GM21529 (cell line): ENCODE measurements at regions not wholly inside any gene's neighbourhood (a gene's known extent, or its start where the extent isn't known, plus 50 kb on each side); places are given as distances from the start of the nearest gene placed in this dataset.
"Not testable (repeated sequence)": the region's sequence is repeated elsewhere in the genome, so short reads cannot be mapped to it uniquely, and the experiment has no call there.

ENCODE experiments used
- ATAC-seq: cut with Tn5 transposase; IDR thresholded peaks from one replicate; pipeline ENCODE4 v1.9.1; 2021; ENCODE audit not compliant: unreplicated experiment

DNA sequence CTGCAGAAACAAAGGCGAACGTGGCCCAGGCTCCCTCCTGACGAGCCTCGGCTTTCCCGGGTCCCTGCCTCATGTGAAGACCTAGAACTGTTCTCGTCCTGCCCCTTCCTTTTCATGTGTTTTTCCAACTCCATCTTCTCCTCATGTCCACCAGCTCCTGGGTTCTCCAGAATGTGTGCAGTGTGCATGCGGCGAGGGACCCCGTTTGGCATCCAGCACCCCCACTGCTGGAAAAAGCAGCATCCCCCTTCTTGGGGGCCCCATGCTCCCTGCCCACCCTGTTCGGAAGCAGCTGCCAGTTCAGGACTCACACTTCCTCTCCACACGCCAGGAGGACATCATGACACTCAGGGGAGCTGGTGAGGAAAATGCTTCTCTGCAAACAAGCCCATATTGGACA, 313.5 kb downstream of the BRD1 start:
- no peak for ATAC-seq

DNA sequence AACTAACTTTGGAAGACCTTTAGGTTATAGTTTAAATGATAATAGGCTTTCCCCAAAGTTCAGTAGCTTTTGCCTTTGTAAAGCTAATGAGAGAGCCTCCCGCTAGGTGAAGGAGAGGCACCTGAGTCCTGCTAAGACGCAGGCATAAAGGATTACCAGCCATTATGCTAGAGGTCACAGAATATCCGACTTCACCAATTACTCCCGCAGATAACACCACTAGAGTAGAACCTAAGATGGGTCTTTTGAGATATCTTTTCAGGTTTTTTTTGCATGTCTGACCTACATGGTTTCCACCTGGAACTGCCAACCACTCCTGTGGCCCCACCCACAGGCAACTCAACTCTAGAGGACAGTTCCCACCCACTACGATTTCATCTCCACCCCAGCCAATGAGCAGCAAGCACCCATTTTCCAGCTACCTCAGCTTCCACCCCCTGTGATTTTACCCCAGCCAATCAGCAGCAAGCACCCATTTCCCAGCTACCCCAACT, 314.3 kb downstream of the BRD1 start:
- ATAC-seq = no peak

DNA sequence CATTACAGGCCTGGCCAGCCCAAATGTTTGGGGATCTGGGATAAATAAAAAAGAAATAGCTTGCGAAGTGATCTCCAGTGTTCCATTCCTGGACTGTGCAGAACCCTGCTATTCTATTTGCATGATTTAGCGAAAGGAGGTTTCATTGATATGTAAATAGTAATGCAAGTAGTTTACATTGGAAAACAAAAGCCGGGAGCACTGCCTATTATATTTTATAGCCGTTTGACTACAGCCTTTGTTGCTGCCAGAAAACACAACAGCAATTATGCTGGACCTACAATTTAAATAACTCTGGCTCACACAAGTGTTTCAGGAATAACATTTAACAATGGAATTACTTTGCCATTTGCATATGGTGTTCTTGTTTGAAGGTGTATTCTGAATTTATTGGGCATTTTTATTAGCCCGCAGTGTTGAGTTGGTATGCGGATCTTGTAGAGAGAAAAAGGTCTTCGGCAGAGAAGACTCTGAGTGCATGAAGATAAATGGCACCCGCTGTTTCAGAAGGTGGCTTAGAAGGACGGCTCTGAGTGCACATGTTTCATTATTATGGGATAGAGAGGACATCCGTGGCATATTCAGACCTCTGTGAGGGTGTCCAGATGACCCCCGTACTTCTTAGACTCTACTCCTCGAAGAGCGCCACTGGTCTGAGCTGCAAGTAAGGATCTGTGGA, 315.0 kb downstream of the BRD1 start:
- no peak for ATAC-seq

DNA sequence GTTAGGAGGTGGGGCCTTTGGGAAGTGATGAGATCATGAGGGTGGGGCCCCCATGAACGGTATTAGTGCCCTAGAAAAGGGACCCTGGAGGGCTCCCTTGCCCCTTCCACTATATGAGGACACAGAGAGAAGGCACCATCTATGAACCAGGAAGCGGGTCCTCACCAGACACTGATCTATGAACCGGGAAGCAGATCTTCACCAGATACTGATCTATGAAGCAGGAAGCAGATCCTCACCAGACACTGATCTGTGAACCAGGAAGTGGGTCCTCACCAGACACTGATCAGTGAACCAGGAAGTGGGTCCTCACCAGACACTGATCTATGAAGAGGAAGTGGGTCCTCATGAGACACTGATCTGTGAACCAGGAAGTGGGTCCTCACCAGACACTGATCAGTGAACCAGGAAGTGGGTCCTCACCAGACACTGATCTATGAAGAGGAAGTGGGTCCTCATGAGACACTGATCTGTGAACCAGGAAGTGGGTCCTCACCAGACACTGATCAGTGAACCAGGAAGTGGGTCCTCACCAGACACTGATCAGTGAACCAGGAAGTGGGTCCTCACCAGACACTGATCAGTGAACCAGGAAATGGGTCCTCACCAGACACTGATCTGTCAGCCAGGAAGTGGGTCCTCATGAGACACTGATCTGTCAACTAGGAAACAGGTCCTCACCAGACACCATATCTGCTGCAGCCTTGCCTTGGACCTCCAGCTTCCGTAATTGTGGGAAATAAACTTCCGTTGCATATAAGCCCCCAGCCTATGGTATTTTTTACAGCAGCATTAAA, 316.1 kb downstream of the BRD1 start:
- not testable (repeated sequence) for ATAC-seq

DNA sequence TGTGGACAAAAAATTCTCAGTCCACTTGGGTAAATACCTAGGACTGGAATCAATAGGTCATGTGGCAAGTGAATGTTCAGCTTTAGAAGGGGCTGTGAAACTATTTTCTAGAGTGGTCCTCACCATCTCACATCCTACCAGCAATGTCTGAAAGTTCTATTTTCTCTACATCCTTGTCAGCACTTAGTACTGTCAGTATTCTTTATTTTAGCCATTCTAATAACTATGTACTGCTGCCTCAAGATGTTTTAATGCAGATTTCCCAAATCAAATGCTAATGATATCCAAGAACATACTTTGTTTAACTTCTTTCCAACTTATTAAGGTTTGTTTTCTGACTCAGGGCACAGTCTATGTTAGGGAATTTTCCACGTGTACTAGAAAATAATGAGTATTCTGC, 317.0 kb downstream of the BRD1 start:
- no peak for ATAC-seq

DNA sequence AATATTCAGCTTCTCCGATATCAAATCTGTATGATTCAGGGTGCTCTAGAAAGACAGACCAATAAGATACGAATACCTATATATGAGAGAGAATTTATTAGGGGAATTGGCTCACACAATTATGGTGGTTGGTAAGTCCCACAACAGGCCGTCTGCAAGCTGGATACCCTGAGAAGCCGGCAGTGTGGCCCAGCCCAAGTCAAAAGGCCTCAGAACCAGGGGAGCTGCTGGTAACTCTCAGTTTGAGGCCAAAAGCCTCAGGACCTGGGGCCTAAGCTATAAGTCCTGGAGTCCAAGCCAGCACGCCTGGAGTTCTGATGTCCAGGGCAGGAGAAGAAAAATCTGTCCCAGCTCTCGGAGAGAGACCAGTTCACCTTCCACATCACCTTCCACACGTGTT, 318.7 kb downstream of the BRD1 start:
- no peak for ATAC-seq

DNA sequence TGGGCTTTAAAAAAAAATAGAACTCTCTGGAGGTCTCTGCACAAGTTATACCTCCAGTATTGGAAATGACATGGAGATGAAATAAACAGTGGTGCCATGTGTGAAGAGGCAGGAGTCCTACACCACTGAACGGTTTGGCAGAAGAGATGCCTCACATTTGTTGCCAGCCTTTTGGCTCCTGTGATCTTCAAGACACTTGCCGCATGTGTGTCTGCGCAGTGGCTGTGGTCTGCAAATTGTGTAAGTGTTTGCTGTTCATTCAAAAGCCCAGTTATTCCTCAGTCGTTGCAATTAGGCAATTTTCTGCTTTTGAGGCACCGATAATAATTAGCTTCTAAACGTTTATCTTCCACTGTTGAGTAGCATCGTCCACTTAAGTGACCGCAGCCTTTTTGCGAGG, 319.1 kb downstream of the BRD1 start:
- no peak for ATAC-seq

DNA sequence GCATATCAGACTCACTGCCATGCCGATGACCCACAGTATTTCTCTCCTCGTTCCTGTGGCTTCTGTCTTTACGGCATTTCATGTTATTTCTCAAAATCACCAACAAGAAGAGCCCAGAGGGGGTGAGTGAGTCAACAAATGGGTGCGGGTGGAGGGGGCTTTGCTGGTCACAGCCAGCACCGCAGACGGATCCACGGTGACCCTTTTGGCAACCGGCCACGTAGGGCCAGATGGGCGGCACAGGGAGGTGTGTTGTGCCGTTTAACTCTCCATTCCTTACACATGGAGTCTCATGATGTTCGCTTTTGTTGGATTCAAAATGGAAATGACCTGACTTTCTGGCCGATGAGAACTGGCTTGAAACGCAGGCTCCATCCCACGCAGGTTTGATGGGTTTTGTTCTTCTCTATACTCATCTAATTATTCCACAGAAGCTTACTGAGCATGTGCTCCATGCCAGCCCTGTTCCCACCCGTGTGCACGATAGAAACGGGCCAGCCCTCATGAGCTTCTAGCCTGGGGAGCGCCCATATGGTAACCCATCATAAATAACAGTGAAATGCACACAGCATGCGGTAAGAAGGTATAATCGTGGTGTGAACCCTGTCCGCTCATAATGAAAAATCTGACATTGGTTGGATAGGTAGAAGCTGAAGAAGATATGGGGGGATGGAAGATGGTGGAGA, 319.9 kb downstream of the BRD1 start:
- no peak for ATAC-seq

DNA sequence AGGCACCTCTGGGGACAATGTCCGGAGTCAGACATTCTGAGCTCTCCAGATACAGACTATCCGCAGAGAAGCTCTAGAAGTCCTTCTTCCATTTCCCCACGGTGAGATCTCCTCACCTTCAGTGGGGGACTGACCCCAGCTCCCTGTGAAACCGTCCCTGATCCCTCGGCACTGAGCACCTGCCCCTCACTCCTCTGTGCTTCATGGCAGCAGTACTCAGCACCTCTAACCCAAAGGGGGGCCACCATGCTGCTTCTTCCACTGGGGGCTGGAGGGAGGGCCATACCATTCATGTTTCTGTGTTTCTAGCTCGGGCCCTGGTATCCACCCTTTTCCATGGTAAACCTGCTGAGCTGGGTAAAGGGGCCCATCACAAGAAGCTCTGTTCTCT, 321.7 kb downstream of the BRD1 start:
- no peak for ATAC-seq

DNA sequence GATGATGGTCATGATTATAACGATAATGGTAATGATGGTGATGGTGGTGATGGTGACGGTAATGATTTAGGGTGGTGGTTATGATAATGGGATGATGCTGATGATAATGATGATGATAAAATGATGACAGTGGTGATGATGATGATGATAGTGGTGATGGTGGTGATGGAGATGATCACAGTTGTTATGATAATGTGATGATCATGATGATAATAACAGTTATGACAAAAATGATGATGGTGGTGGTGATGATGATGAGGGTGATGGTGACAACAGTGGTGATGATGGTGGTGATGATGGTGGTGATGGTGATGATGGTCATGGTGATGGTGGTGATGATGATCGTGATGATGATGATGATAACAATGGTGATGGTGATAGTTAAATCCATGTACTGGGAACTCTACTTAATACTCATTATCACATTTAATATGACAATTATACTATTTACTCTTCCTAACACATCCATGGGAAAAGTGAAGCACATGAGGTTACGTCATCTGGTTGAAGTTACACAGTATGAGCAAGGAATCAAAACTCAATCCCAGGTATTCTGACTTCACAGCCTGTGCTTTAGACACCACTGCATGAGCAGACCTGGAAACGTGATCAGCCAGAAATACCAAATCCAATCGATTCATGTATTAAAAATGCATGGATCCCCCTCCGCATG, 322.2 kb downstream of the BRD1 start:
- ATAC-seq = no peak

DNA sequence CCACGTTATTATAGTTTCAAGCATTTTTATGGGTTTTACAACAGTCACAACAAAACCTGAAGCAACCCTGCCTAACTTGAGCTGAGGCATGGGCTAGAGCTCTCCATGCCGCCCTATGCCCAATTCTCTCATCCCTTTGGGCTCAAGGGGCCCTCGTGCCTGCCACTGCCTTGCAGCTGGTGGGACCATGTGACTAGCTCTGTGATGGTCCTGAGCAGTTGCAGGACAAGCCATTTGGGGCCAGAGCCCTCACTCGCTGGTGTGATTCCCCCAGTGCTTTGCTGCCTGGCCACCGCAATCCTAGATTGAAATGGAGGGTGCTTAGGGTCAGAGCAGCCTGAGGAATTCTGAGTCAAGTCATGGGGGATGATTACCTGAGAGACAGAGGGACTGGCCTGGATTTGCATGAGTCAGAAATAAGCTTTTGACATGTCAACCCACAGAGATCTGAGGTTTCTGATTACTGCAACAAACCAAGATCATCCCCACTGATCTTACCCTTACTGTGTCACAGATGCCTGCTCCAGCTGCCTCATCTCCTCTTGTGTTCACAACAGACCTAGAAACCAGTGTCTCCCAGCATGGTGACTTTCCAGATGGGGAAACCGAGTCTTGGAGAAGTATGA, 323.7 kb downstream of the BRD1 start:
- ATAC-seq = no peak

DNA sequence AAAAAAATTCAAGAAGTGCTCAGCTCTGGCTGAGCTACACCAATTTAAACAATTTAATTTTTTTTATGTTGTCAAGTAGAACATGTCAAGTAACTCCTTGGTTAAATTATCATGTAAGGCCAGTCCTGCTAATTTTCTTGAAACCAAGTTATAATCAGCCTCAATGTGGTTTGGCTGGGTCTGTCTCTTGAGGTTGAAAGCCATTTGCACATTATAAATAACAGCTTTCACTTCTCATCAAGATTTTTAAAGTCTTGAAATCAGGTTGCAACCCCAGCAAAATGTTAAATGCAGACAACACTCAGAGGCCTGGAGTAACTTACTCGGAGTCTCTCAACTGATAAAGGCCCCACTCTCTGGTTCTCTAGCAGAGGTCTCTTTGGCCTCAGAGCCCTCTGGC, 324.4 kb downstream of the BRD1 start:
- ATAC-seq = no peak

DNA sequence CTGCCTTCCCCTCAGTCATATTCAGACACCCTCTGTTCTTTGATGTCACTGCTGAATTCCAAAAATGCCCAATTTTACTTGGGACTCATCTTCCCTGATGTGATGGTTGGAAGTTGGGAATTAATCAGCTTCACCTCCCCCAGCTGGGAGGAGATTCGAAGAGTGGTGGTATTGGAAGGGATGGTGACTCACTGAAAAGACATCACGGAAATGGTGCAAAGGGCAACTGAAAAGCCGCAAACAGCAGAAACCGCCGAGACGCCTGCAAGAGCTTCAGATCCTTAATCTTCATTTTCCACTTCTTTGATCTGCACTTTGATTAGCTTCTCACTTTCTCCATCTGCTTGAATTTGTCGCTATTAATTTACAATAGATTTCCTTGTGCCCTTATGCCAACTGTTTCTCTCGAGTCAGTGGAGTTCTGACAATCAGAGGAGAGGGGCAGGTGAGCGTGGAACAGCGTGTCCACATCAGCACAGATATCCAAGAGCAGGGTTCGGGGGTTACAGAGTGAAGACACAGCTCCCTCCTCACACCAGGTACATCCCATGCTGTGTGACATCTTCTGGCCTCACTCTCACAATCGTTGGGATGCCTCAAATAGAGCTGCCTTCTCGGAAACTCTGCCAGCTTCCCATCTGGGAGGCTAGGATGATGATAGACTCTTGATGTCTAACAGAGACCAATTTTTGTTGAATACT, 325.4 kb downstream of the BRD1 start:
- ATAC-seq = no peak

DNA sequence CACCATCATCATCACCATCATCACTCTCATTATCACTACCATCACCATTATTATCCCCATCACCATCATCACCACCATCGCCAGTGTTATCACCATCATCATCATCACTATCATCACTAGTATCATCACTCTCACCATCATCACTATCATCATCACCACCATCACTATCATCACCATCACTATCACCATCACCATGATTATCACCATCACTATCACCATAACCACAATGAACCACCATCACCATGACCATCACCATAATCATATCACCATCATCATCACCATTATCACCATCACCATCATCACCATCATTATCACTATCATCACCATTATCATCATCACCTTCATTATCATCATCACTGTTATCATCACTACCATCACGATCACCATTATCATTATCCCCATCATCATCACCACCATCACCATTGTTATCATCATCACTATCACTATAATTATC, 326.7 kb downstream of the BRD1 start:
- no peak for ATAC-seq

DNA sequence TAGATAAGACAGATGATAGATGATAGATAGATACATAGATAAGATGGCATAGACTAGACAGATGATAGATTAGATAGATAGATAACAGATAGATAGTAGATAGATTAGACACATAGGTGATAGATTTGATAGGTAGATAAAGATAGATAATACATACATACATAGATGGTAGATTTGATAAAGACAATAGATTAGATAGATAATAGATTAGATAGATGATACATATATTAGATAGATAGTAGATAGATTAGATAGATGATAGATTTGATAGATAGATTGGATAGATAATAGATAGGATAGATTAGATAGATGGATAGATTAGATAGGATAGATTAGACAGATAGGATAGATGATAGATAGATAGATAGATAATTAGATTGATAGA, 327.6 kb downstream of the BRD1 start:
- no peak for ATAC-seq

DNA sequence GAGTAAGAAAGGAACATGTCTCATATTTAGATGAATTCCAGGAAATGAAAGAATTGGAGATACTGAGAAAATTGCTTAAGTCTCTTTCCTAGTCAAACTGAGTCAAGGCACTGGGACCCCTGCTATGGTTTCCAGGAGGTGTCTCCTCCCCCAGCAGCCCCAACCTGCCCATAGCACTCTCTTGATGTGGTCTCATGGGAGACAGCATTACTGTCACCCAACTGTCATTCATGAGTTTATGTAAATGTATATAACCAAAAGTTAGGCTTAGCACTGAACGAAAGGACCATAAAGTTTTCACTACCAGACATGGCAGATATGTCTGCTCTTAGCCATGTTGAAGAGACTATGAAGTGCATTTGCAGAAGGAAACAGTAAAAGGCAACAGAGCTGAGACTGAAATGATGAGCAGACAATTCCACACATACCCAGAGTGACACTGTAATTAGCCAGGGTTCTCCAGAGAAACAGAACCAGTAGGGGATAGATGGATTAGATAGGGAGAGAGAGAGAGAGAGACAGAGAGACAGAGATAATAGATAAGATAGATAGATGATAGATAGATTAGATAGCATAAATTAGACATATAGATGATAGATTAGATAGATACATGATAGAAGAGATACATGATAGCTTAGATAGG, 328.1 kb downstream of the BRD1 start:
- ATAC-seq = no peak

DNA sequence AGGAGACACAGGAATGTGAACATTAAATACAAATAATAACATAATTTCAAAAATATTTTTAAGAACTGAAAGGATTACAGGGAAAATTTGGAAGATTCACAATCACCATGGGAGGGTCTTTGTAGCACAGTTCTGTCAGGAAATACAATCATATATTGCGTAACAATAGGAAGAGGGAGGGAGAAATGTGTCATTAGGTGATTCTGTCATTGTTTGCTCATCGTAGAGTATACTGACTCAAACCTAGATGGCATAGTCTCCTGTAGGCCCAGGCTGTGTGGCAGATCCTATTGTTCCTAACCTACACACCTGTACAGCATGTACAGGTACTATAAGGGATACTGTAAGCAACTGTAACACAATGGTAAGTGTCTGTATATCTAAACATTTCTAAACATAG, 330.4 kb downstream of the BRD1 start:
- ATAC-seq = no peak

DNA sequence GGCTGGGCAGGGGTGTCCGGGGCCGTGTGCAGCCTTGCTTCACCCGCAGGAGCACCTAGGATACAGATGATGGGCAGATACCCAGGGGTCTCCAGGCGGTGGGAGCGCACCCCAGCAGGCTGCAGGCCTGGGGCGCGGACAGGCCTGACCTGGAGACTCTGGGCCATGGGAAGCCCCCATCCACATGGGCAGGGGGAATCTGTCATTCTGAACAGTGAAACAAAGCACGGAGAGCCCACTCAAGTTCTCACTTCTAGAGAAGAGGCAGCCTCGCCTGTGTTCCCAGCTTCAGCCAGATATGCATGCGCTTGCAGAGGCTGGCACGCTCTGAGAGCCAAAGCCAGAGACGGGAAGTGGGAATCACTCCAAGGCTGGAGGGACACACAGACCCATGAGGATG, 333.1 kb downstream of the BRD1 start:
- ATAC-seq = no peak

DNA sequence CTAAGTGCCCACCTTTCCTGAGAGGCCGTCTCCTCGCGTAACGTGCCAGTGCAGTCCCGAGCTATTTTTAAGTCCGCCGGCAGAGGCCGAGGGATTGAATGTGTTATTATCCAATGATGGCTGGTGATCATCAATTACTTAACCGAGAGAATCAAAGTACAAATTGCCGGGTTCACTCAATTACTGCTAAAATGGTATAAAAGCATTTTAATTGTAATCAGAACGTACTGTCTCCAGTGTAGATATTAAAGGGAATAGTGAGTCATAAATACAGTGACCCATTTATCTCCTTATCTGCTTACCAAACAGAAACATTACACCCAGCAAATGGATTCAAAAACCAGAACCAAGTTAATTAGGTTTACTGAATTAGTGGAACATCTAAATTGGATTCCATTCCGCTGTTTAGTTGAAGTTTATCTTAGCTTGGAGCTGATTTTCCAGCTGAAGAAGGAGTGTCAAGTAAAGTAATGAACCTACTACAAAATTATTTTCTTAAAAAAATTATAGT, 334.9 kb downstream of the BRD1 start:
- ATAC-seq = no peak

DNA sequence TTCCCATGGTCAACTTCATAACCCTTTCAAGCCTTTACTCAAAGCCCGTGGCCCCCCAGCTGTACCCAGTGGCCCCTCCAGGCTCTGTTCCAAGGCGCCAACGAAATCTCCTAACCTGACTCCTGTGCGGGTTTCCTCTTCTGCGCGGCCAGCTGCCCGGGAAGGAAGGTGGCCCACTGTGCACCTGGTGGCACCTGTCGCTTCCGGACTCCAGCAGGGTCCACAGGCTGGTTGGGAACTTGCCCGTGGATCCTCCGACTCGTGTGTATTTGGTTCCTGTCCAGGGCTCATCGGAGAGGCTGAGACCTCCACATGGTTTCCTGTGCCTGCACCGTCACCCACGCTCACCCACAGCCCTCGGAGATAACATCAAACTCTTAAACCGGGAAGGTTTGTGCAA, 335.4 kb downstream of the BRD1 start:
- ATAC-seq = no peak
